CD4-positive, alpha-beta memory T cell (primary cell): ENCODE measurements at regions not wholly inside any gene's neighbourhood (a gene's known extent, or its start where the extent isn't known, plus 50 kb on each side); places are given as distances from the start of the nearest gene placed in this dataset.

Experiments used
- CTCF ChIA-PET: fragments of 350-600 bp; sonication (Branson Sonifier 250); formaldehyde crosslinking; loops from one replicate; lab custom pipeline; 2021; ENCODE audit warnings: inconsistent platforms; ENCODE audit not compliant: partially characterized antibody; lab: Charles Lee
- POLR2A ChIA-PET: fragments of 350-600 bp; sonication (Branson Sonifier 250); formaldehyde crosslinking; loops from one replicate; lab custom pipeline; 2021; ENCODE audit not compliant: partially characterized antibody; lab: Charles Lee
- DNase-seq, 5 donors: peaks; one replicate each; pipeline versions ENCODE4 v3.0.0 to v3.0.0-alpha.2; 2020 to 2022; ENCODE audit warnings: mixed read lengths in 1 of 5
- H3K27ac ChIP-seq: one replicate; pipeline ENCODE4 v1.7.0; 2013; ENCODE audit warnings: low read depth, low read length
- H3K27me3 ChIP-seq: 2 replicates; pipeline ENCODE4 v1.7.0; 2013; ENCODE audit warnings: mild to moderate bottlenecking, low read length, moderate library complexity; ENCODE audit not compliant: insufficient read depth
- H3K36me3 ChIP-seq: 2 replicates; pipeline ENCODE4 v1.7.0; 2013; ENCODE audit warnings: mild to moderate bottlenecking, low read length, moderate library complexity; ENCODE audit not compliant: insufficient read depth
- H3K4me1 ChIP-seq: 2 replicates; pipeline ENCODE4 v1.7.0; 2013; ENCODE audit warnings: mild to moderate bottlenecking, low read length, moderate library complexity; ENCODE audit not compliant: insufficient read depth
- H3K4me3 ChIP-seq, 2 donors: one replicate each; pipeline ENCODE4 v1.7.0; 2013; ENCODE audit warnings: low read length in 2 of 2, mild to moderate bottlenecking in 1 of 2
- H3K9me3 ChIP-seq, 2 donors: one replicate each; pipeline ENCODE4 v1.7.0; 2013; ENCODE audit warnings: low read length in 2 of 2, control low read depth in 1 of 2; ENCODE audit not compliant: control insufficient read depth in 1 of 2
- H3K27ac Mint-ChIP-seq, 7 donors: one replicate each; pipeline ENCODE4 v1.8.0; 2020 to 2021; ENCODE audit warnings: mixed read lengths in 7 of 7, mild to moderate bottlenecking in 6 of 7, inconsistent platforms in 3 of 7, moderate library complexity in 3 of 7
- H3K27me3 Mint-ChIP-seq, 2 donors: one replicate each; pipeline ENCODE4 v1.8.0; 2020 to 2021; ENCODE audit warnings: mixed read lengths in 2 of 2
- H3K36me3 Mint-ChIP-seq, 2 donors: one replicate each; pipeline ENCODE4 v1.8.0; 2020 to 2021; ENCODE audit warnings: mixed read lengths in 2 of 2, inconsistent platforms in 1 of 2, mild to moderate bottlenecking in 1 of 2
- H3K4me1 Mint-ChIP-seq, 4 donors: one replicate each; pipeline ENCODE4 v1.8.0; 2020 to 2021; ENCODE audit warnings: mixed read lengths in 4 of 4, mild to moderate bottlenecking in 1 of 4
- H3K4me3 Mint-ChIP-seq, 8 donors: one replicate each; pipeline ENCODE4 v1.8.0; 2020 to 2021; ENCODE audit warnings: mixed read lengths in 8 of 8, mild to moderate bottlenecking in 7 of 8, moderate library complexity in 6 of 8, inconsistent platforms in 3 of 8
- H3K9me3 Mint-ChIP-seq, 8 donors: one replicate each; pipeline ENCODE4 v1.8.0; 2020 to 2021; ENCODE audit warnings: mixed read lengths in 8 of 8, mild to moderate bottlenecking in 5 of 8, inconsistent platforms in 3 of 8, moderate library complexity in 1 of 8
- intact Hi-C: fragments of 100-400 bp; cut with micrococcal nuclease; formaldehyde crosslinking; loops from one replicate; pipeline ENCODE4 v1.15.1; 2023

DNA sequence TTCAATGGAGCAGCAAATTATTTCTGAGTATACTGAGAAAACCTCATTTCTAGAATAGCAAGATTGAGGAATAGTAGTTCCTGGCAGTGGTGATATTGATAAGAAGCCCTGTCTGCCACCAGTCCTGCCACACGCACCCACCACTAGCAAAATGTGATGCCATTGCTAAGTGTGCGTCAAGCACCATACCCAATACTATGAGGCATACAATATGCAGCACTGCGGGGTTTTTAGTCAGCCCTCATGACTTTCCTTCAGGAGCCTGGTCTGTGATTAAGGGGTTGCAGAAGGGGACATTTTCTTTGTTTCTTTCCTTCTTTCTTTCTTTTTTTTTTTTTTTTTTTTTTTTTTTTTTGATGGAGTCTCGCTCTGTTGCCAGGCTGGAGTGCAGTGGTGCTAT lies 128.7 kb upstream of the USP38 start:
- ChIA-PET POLR2A (no interaction called here), CTCF (no interaction called here)
- no peaks in the 10 kb centered on the region for H3K36me3 ChIP-seq
- H3K27me3 ChIP-seq = no peaks in the 10 kb centered on the region
- no peak overlapping the region for H3K27ac ChIP-seq
- H3K4me3 ChIP-seq = no peak overlapping the region
- H3K4me1 ChIP-seq = no peaks in the 10 kb centered on the region
- Mint-ChIP-seq H3K36me3 (no peaks in the 10 kb centered on the region), H3K9me3 (peaks cover 0 to 9% (median 3%) of the 10 kb centered on the region in 8 donors), H3K27me3 (peaks cover 2 to 7% of the 10 kb centered on the region in 2 donors), H3K4me3 (no peak overlapping the region), H3K27ac (no peak overlapping the region), H3K4me1 (no peaks in the 10 kb centered on the region)
- no peaks in the 10 kb centered on the region for H3K9me3 ChIP-seq
- no peak for DNase-seq
- intact Hi-C loops = no loop called here

DNA sequence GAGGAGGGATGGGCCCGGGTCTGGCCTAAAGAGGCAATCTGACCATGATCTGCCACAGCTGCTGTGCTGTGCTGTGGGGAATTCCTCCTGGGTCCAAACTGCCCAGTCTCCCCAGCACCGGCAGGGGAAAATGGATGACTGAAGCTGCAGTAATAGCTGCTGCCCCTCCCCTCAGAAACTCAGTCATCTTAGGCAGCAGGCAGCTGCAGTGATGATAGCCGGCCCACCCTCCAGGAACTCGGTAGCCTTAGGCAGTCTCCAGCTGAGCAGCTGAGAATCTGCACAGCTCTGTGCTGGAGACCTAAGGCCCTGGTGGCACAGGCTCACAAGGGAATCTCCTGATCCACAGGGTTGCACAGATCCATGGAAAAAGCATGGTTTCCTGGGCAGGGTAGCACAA lies 113.4 kb upstream of the USP38 start:
- no peaks in the 10 kb centered on the region for H3K27me3 ChIP-seq
- CTCF ChIA-PET = no interaction called here

DNA sequence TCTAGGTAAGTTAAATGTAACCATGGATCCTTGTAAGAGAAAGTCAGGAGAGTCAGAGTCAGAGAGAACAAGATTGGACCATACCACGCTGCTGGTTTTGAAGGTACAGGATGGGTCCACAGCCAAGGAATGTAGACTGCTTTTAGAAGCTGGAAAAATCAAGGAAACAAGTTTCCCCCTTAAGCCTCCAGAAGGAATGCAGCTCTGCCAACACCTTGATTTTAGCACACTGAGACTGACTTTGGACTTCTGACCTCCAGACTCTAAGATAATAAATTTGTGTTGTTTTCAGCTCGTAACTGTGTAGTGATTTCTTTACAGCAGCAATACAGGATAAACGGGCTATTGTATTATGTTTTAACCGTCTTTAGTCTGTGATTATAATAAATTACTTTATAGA lies 108.0 kb upstream of the USP38 start:
- POLR2A ChIA-PET = no interaction called here
- intact Hi-C loops = no loop called here
- H3K4me1 Mint-ChIP-seq = no peaks in the 10 kb centered on the region
- no peak overlapping the region for H3K27ac ChIP-seq
- no peaks in the 10 kb centered on the region for H3K36me3 Mint-ChIP-seq
- no peaks in the 10 kb centered on the region for H3K9me3 ChIP-seq
- no peaks in the 10 kb centered on the region for H3K4me1 ChIP-seq
- H3K9me3 Mint-ChIP-seq = peaks cover 0 to 6% (median under 1%) of the 10 kb centered on the region in 8 donors
- DNase-seq = no peak
- H3K27ac Mint-ChIP-seq = no peak overlapping the region
- H3K4me3 ChIP-seq = no peak overlapping the region
- H3K27me3 ChIP-seq = no peaks in the 10 kb centered on the region
- no peak overlapping the region for H3K4me3 Mint-ChIP-seq
- H3K36me3 ChIP-seq = no peaks in the 10 kb centered on the region
- peaks cover 4 to 5% of the 10 kb centered on the region in 2 donors for H3K27me3 Mint-ChIP-seq
- CTCF ChIA-PET = no interaction called here

More for the DNA sequence above, 113.4 kb upstream of the USP38 start:
- no peaks in the 10 kb centered on the region for H3K4me1 Mint-ChIP-seq
- intact Hi-C loops = no loop called here
- Histone ChIP-seq H3K36me3 (no peaks in the 10 kb centered on the region), H3K9me3 (no peaks in the 10 kb centered on the region), H3K27ac (no peak overlapping the region), H3K4me1 (no peaks in the 10 kb centered on the region), H3K4me3 (no peak overlapping the region)
- peaks cover 2 to 21% (median 8%) of the 10 kb centered on the region in 8 donors for H3K9me3 Mint-ChIP-seq
- DNase-seq = no peak
- peaks cover 0 to 4% of the 10 kb centered on the region in 2 donors for H3K27me3 Mint-ChIP-seq
- H3K27ac Mint-ChIP-seq = no peak overlapping the region
- POLR2A ChIA-PET = no interaction called here
- H3K36me3 Mint-ChIP-seq = no peaks in the 10 kb centered on the region
- H3K4me3 Mint-ChIP-seq = no peak overlapping the region

DNA sequence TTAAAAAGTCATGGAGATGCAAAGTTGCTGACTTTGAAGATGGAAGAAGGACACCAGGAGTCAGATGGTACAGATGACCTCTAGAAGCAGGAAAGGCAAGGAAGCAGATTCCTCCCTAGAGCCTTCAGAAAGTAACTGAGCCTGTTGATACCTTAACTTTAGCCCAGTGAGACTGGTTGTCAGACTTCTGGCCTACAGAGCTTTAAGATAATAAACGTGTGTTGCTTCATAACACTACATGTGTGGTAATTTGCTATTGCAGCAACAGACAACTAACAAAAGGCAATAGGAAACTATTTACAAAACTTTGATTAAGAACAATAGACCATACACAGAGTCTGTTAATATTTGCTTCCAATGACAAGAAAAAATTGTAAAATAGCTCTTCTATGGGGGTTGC lies 102.0 kb upstream of the USP38 start:
- H3K27me3 ChIP-seq = no peaks in the 10 kb centered on the region
- H3K4me3 Mint-ChIP-seq = no peak overlapping the region

DNA sequence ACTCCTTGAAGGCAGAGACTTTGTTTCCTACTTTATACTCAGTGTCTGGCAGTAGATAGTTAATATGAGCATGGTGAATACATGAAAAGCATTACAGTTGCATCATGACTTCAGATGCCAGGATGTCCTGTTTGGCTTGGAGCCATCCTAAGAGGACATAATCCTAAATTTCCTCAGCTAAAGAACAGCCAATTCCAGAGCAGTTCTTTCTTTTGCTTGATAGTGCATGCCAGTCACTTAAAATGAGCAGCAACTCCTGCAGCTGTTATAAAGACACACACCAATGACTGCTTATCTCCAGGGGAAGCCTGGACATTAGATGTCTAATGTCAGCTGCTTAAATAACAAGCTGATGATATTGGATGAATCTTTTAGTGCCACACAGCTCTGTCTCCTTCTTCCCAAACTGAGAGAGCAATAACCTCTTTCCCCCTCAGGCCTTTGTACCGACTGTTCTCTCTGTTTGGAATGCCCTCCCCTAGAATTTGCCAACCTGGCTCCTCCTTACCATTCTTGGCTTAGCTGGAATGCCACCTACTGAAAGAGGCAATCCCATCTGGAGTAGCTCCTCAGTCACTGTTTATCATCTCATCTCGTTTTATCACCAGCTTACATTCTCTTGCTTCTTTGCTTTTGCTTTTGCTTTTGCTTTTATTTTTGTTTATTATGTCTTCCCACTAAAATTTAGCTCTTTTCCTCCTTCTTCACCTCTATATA lies 100.8 kb upstream of the USP38 start:
- Mint-ChIP-seq H3K27ac (no peak overlapping the region), H3K9me3 (peaks cover 0 to 3% (median 0%) of the 10 kb centered on the region in 8 donors), H3K36me3 (no peaks in the 10 kb centered on the region), H3K4me3 (no peak overlapping the region), H3K27me3 (peaks cover 0 to 5% of the 10 kb centered on the region in 2 donors), H3K4me1 (no peaks in the 10 kb centered on the region)
- Histone ChIP-seq H3K36me3 (no peaks in the 10 kb centered on the region), H3K9me3 (no peaks in the 10 kb centered on the region), H3K27ac (no peak overlapping the region), H3K4me3 (no peak overlapping the region), H3K4me1 (no peaks in the 10 kb centered on the region), H3K27me3 (no peaks in the 10 kb centered on the region)
- CTCF ChIA-PET = no interaction called here
- intact Hi-C loops = loop anchor here (10.0 kb wide), 1 partner anchor 1779 kb away; no protein-coding TSS in a partner anchor
- POLR2A ChIA-PET = no interaction called here
- no peak for DNase-seq

More for the DNA sequence above, 102.0 kb upstream of the USP38 start:
- DNase-seq = no peak
- H3K27me3 Mint-ChIP-seq = peaks cover 0 to 8% of the 10 kb centered on the region in 2 donors
- H3K27ac ChIP-seq = no peak overlapping the region
- H3K36me3 Mint-ChIP-seq = no peaks in the 10 kb centered on the region
- H3K4me1 ChIP-seq = no peaks in the 10 kb centered on the region
- POLR2A ChIA-PET = no interaction called here
- no peaks in the 10 kb centered on the region for H3K4me1 Mint-ChIP-seq
- H3K4me3 ChIP-seq = no peak overlapping the region
- H3K36me3 ChIP-seq = no peaks in the 10 kb centered on the region
- H3K27ac Mint-ChIP-seq = no peak overlapping the region
- H3K9me3 ChIP-seq = no peaks in the 10 kb centered on the region
- CTCF ChIA-PET = no interaction called here
- intact Hi-C loops = loop anchor here (10.0 kb wide), 1 partner anchor 1778 kb away; no protein-coding TSS in a partner anchor
- H3K9me3 Mint-ChIP-seq = peaks cover 0 to 3% (median 0%) of the 10 kb centered on the region in 8 donors

DNA sequence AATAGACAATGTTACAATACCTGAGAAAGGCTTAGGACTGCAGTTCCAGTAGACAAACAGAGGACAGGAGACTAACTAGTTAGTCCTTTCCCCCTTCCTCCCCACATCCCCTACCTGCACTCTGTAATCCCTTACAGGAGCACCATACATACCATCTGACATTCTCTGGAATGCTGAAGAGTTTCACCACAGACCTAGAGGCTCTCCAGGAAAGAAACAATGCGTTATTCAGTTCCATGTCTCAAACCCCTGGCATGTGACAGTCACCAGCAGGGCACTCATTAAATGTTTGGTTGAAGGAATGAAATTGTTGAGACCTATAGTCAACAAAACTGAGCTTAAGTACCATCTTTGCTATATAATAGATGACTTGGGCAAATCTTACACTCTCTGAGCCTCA lies 100.2 kb upstream of the USP38 start:
- ChIA-PET POLR2A (no interaction called here), CTCF (no interaction called here)
- Histone ChIP-seq H3K4me3 (no peak overlapping the region), H3K27me3 (no peaks in the 10 kb centered on the region), H3K36me3 (no peaks in the 10 kb centered on the region), H3K27ac (no peak overlapping the region), H3K9me3 (no peaks in the 10 kb centered on the region), H3K4me1 (no peaks in the 10 kb centered on the region)
- Mint-ChIP-seq H3K36me3 (no peaks in the 10 kb centered on the region), H3K27me3 (peaks cover 0 to 6% of the 10 kb centered on the region in 2 donors), H3K9me3 (peaks cover 0 to 3% (median 0%) of the 10 kb centered on the region in 8 donors), H3K27ac (no peak overlapping the region), H3K4me3 (no peak overlapping the region), H3K4me1 (no peaks in the 10 kb centered on the region)
- no peak for DNase-seq
- intact Hi-C loops = loop anchor here (10.0 kb wide), 1 partner anchor 1780 kb away; no protein-coding TSS in a partner anchor

DNA sequence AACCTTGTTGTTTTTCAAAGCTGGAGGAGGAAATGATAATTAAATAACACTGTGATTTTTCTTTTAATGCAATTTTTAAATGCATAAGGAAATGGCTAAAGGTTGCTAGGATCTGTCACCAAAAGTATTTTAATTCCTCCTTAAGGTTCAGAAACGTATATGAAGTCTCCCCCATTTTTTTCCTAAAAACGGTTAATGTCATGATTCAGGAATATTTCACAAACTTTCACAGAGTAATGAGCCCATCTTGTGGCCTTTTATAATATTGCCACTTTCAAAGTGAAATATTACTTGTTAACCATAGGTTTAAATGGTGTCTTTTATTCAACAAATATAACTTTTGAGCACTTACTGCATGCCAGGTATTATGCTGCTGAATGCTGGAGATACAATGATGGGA lies 99.5 kb upstream of the USP38 start:
- ChIA-PET POLR2A (no interaction called here), CTCF (no interaction called here)
- DNase-seq = no peak
- Histone ChIP-seq H3K4me3 (no peak overlapping the region), H3K36me3 (no peaks in the 10 kb centered on the region), H3K4me1 (no peaks in the 10 kb centered on the region), H3K9me3 (no peaks in the 10 kb centered on the region), H3K27ac (no peak overlapping the region), H3K27me3 (no peaks in the 10 kb centered on the region)
- Mint-ChIP-seq H3K9me3 (no peaks in the 10 kb centered on the region), H3K27ac (no peak overlapping the region), H3K27me3 (peaks cover 0 to 6% of the 10 kb centered on the region in 2 donors), H3K4me3 (no peak overlapping the region), H3K36me3 (no peaks in the 10 kb centered on the region), H3K4me1 (no peaks in the 10 kb centered on the region)
- intact Hi-C loops = loop anchor here (10.0 kb wide), 1 partner anchor 1780 kb away; no protein-coding TSS in a partner anchor
